ENCODE measurements at regions not wholly inside any gene's neighbourhood (a gene's known extent, or its start where the extent isn't known, plus 50 kb on each side); places are given as distances from the start of the nearest gene placed in this dataset.

GRCh38 chr2:144582651-144583380 lies 62.9 kb upstream of the ZEB2 start:
- TF ChIP-seq RAD21 (IDR thresholded peaks at IDR 0.05; ENCODE audit: low read depth), result no peak
- no peak for TF ChIP-seq CTCF (IDR thresholded peaks at IDR 0.05 in 2 of 3, conservative IDR thresholded peaks at IDR 0.05 in 1 of 3; ENCODE audit: borderline replicate concordance in 1 of 3, insufficient read depth in 1 of 3, low read depth in 2 of 3, low read length in 2 of 3)
- TF ChIP-seq POLR2AphosphoS5 (IDR thresholded peaks at IDR 0.05; ENCODE audit: low read depth, low read length), result no peak
- no peak for TF ChIP-seq CBX3 (IDR thresholded peaks at IDR 0.05; ENCODE audit: low read depth)
- TF ChIP-seq JUND (IDR thresholded peaks at IDR 0.05), result no peak
